Umbilical cord (tissue), 1 donor: ENCODE measurements at regions not wholly inside any gene's neighbourhood (a gene's known extent, or its start where the extent isn't known, plus 50 kb on each side); places are given as distances from the start of the nearest gene placed in this dataset.

ENCODE experiments used
- DNase-seq: peaks from one replicate; pipeline ENCODE4 v3.0.0-alpha.2; 2015; ENCODE audit warnings: low spot score

DNA sequence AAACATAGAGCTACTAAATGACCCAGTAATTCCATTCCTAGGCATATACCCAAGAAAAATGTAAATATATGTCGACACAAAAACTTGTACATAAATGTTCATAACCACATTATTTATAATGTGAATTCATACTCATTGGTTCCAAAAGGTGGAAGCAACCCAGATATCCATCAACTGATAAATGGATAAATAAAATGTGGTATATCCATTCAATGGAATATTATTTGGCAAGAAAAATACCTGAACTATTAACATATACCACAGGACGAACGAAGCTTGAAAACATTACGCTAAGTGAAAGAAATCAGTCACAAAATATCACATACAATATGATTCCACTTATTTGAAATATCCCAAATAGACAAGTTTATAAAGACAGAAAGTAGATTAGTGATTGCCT, 99.0 kb upstream of the SOX5 start:
- DNase-seq, result no peak

DNA sequence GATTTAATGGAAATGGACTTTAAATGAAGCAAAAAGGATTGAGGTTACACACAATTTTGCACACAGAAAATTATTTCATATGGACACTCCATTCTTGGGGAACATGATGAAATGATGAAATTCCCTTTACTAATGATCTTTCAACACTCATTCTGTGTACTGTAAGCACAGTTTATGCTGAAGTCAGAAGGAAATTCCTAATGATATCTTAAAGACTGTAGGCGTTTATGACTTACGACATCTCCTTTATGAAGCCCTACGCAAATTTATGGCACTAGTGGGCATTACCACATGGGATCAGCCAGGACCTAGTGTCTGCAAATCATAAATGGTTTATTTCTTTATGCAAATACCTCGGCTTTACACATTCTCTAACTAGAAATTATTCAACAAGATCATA, 97.9 kb upstream of the SOX5 start:
- no peak for DNase-seq

DNA sequence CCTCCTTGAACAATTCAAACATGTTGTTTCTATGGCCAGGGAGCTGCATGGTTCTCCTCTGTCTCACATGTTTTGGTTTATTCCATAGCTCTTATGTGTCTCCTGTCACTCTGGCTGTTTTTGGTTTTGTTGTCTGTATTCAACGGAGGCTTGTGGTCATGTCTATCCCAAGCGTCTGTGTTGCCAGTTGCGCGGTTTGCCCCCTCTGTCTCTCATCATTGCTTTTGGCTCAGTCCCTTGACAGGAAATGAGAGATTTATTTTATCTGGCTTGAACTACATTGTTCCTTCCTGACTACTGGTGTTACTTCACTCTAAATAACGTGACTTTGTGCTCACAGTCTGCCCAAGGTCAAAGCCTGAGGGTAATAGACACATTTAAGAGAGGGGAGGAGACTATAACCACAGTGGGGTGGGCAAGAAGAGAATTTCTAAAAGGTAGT, 96.4 kb upstream of the SOX5 start:
- peak; percentile 24 for DNase-seq

DNA sequence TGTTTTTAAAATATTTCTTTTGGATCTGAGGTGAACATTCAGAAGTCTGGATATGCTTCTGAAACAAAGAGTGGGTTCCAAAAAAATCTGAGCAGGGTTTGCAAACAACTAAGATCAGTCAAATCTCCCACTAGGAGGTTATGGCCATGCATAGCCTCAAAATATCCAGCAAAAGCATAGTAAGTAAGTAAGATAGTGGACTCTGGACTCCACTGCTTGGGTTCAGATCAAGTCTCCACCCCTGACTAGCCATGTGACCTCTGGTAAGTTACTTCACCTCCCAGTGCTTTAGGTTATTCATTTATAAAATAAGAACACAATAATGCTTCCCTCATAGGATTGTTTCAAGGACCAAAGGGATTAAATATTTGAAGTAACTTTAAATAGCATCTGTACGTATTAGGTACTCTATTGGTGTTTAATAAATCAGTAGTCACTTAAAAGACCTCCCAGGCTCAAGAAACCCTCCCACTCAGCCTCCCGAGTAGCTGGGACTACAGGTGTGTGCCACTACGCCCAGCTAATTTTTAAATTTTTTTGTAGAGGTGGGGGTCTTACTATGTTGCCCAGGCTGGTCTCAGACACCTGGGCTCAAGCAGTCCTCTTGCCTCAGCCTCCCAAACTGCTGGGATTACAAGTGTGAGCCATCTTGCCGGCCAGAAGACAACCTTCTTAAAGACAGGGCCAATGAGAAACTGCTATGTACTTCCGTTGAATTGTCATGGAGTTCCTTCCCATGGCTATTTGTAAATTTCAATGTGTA, 95.7 kb upstream of the SOX5 start:
- no peak for DNase-seq

DNA sequence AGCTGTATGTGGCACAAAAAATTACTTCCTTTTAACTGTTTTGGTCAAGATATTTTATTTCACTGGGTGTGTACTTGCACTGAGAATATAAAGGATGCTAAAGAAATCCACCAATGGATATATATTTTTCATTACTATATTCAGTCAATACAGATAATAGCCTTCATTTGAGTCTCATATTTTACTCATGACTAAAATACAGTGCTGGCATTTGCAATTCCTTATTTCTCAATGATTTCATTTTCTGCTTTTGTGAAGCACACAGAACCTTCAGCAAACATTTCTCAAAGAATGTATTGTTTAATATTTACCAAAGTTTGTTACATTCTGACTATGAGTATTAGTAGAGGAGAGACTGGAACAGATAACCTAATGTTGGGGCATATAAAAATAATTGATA, 93.2 kb upstream of the SOX5 start:
- no peak for DNase-seq

DNA sequence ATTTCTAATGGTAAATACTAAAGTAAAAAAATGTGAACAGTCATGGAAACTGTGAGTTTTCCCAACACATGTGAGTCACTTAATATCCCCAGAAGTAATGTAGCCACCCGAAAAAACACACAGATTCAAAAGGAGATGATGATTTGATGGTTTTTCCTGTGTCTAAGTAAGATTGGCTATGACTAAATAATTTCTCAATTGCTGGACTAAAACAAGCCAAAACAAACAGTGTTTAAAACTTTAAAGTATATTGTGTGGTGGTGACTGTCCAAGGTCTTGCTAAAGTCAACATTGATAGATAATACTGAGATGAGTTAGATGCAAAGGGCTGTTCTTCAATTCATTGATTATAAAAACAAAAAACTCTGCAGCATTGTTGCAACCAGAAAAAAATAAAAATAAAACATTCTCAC, 89.6 kb upstream of the SOX5 start:
- DNase-seq, result peak; percentile 27

DNA sequence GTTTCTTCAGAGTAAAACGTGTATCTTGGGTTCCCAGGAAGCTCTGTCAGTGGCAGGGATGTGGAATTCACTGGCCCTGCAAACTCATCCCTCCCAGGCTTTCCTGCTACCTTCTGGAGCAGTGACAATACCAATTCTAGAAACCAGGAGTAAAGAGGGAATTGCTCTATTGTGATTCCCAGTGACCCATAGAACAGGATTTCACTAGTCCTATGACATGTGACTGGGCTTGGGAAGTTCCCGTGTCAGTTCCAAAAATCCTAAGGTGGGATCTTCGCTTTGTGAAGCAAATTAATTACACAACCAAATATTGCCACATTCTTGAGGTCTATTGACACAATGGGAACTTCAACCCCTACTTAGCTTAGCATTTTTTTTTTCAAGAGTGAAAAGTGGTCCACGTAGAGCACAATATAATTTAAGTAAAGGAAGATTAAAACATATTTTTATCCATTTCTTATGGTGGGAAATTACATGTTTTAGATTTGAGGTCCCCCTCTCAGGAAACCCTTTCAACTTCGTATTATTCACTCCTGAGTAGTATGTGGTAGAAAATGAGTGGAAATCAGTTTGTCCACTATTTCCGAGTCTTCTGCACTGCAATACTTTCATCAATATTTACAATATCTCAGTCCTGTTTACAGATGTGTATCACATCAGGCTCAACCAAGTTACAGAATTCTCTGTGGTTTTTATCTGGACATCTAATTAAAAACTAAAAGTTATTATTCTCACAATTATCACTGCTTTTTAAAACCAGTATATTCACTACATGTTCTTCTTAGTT, 88.9 kb upstream of the SOX5 start:
- DNase-seq, result no peak

DNA sequence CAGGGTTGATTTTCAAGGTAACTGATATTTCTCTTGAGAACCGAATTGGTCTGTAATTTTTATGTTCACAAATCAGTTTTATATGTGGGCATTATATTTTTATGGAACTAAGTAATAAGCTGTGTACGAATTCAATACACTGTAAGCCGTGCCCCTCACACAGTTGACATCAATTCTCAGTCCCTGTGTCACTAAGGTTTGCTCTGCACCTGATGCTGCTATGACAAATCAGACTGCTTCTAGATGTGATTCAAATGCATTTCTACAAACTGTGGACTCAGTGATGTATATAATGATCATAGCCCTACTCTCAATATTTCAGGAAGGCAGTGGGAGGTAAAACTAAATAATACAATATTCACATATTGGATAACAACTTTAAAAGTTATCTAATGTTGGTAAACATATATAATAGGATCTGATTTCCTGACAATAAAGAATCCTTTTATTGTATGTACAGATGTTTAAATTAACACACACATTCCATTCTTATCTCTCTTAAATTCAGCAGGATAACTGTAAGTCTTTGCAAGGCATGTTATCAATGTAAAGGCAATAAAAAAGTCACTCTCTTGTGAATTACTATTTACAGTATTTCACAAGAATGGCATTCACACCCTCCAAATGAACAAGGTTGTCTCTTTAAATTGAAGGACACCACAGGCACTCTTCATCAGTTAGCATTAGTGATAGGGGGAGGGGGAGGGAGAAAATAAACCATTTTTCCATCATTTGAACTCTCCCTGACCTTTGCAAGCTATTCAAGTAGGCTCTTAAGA, 87.2 kb upstream of the SOX5 start:
- DNase-seq, result peak; percentile 68

DNA sequence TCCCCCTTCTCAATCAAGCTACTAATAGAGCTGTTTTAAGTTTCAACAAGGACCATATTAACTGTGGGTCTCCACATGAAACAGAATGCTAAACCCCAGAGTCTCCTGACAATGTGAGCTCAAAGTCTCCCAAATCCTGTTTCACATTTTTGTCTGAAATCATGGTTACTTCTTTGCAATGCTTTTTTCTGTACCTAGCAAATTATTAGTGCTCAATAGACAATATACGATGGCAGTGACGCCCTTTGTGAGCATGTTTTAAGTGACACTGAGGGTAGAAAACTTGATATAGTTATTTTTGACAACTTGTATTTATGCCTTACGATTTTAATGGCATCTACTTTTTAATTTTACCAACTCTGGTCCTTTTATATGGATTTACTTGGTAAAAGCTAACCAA, 85.4 kb upstream of the SOX5 start:
- DNase-seq, result no peak

DNA sequence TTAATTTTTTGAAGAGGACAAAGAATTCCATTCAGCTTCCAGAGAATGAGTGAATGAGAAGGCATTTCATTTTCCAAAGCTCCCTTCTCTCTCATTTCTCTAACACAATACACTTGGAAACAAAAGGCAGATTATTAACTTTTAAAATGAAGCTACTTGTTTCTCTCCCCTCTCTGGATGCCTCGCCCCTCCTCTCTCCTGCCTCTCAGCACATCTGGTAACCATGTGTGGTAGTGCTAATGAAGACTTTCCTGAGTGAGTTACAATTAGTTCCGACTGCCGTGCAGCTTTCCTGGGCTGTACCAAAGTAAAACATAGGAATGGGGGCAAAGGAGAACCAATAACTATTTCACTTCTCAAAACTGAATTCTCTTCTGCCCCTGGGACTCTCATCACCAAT, 84.7 kb upstream of the SOX5 start:
- no peak for DNase-seq

DNA sequence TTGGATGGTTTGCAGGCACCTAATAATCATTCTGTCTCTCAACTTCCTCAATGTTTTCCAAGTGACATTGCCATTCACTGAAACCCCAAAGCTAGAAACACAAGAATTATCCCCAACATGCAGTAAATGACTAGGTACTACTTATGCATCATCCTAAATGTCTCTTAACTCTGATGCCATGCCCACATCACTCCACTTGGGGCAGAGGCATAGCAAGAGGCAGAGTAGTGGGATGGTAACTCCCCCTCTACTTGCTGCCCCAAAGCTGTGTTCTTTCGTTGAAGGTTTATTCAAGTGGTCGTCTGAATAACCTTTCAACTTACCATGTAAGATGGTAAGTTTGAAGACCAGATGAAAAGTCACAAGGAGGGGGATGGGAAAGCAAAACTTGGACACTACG, 77.9 kb upstream of the SOX5 start:
- no peak for DNase-seq

DNA sequence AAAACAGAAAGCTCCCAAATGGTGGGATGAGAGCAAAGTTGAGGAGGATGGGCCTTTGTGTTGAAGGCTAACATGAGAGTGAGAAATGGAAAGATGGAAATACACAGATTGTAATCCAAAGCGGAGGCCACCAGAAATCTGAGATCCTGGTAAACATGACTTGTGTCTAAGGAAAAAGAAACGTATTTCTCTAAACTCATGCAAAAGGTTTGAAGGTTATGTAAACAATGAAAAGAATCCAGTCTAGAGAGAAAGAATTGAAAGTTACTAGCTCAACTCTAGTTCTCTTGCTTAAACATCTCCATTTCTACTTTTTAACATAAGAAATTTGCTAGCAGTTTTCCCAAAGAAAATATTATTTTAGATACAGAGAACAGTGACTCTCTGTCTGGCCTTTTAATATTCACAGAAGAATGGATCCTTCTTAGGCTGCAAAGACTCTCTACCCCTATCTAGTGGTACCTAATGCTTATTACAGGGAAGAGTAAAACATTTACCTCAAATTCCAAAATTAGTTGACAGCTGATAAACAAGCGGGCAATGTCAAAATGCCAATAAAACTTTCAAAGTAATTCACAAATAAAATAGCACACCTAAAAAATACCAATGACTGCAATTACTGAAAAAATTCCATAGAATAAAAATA, 75.8 kb upstream of the SOX5 start:
- DNase-seq, result no peak

DNA sequence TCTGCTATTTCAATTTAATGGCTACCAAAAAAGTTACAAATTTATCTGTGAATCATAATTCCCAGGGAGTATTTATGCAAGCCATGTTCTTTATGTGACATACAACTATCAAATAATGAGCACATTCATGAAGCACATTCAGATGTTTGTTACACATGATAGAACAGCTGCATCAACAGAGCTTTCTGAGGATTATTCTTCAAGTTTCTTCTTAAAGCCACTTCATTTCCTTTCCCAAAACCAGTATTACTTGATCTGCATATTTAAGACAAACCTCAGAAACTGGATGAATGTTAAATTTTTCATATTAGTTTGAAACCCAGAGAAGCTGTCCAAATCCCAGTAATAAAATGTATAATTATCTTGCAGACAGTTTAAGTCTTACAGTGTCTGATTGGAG, 73.6 kb upstream of the SOX5 start:
- peak; percentile 52 for DNase-seq

DNA sequence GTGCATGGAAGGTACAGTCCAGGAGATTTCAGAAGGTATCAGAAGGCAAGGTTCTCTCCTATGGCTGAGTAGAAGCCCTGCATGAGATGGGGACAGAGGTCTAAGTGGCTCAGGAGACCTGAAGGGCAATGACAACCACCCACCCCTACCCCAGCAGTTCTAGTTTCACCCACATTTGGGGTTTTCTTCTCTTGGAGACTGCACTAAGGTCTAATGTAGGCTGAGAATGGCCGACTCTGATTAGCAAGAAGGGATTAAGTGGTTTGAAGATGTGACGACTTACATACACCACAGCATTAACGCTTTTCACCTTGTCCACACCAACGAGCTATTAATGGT, 71.7 kb upstream of the SOX5 start:
- DNase-seq, result no peak

DNA sequence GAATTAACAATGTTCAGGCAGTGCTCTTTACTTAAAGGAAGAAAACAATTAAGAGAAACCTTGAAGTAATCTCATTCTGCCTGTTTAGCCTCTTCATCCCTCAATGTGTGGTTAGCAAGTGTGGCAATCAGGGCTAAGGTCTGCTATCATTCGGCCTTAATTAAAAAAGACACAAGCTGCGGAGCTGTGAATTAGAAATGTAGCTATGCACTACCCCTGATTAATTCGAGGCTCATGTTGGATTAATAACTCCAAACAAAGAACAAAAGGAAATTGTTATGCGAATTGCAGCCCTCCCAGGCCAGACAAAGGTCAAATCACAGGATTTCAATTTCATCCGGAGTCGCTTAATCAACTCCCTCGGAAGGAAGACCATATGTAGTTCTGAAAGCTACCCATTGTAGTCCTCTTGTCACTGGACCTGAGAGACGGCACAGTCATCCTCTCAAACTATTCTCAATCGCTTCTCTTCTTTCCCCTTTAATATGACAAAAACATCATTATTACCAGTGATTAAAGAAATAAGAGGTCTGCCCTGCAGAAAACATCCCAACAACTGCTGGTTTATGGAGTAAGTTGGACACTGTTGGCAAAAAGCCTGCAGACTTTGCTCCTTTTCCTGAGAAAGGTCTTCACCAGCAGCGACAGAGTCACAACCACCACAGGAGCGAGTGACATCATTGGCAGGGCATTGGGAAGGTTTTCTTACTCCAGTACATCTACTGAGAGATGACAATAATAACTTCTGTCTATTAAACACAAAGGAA, 71.1 kb upstream of the SOX5 start:
- no peak for DNase-seq

DNA sequence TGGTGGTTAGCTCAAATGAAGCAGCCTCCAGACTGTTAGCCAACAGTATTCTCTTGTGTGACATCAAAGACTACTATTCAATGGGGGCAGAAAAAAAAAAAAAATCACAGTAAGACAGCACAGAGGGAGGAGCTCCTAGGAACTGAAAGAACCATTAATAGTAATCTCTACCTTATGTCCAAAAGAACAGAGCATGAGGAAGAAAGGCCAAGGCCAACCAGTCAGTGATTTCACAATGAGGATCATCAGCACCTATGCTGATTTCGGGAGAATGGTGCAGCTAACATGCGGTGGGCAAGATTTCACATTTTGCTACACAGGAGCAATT, 66.3 kb upstream of the SOX5 start:
- DNase-seq, result no peak

DNA sequence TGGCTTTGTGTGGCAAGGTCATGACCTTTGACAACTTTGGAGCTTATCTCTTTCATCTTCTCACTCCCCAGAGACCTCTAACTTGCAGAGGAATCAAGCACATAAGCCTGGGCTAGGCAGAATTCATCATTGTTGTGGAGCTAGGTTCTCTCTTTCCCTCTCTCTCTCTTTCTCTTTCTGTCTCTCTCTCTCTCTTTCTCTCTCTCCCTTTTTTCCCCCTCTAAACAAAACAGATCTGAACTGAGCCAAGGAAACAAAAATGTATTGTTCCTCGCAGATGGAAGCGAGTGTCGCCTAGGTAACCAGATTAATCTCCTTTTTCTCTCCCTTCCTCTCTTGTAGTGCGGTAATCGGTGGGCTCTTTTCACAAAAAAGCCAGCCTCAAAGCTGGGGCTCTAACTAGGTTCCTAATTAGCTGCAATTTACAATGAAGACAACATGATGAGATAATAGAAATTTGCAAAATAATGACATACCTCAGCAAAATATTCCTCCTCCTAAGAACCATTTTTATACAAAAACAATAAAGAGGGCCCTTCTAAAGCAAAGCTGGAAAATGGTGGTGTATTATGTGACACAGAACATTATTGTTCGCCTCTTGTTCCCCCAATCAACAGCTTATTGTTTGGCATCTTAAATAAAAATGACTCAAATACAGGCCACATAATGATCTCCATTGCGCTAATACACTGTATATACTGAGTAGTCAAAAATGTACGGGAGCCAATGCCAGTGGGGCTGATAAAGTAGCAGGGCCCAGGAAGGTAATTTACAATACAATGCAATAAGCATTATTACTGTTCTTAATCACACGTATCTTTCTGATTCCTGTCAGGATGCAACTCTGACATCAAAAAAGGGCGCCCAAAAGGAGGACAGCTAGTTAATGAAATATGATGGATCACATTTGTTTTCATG, 65.7 kb upstream of the SOX5 start:
- DNase-seq, result no peak

DNA sequence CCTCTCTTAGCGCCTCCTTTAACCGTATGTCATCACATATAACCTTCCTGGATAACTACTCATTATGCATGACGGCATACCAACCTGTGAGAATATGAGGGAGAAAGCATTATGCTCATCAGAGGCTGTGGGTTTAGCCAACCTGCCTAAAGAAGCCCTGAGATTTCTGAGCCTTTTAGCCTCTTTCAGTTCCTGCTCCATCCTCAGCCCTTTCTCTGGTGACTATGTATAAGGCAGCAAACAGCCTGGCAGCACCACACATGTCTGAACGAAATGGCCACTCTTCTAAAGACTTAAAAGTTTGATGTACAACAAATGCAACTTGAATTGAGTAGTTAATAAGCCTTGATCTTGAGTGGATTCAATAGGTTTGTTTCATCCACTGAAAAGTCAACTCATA, 64.8 kb upstream of the SOX5 start:
- no peak for DNase-seq

DNA sequence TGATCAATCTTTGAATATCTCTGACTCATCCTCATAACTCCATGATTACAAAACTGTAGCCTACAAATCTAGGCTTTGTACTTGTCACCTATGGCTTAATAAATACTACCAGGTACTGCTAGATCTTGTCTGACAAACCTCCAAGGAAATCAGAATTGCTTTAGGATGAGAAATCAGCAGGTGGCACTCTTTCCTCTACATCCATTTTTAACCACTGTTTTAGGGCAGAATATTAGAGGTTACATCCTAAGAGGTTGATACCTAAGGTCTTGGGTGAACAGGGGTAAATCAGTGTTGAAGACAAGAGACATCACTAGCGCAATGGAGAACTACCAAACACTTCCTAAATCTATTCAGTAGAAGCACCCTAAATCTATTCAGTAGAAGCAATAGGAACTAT, 63.1 kb upstream of the SOX5 start:
- no peak for DNase-seq

DNA sequence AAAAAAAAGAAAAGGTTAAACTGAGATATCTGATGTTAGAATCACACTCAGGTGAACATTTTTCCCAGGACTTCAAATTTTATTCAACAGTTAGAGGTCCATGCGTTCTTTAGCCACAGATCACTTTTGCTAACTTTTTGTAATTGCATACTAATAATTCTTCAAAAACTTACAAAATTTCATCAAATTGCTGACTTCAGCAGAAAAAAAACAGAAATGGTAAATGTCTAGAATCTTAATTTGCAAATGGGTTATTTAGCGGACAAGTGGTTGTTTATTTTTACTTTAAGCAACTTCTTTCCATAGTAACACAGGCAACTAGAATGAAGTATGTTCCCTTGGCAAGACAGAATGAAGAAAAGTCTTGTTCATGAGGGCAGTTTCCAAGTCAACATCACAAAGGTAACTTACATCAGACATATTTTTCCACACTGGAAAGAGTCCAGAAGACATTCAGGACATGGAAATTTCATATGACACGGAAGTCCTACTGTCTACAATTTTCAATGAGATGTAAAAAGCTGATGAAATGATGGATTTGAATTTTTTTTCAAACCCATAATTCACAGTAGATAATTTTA, 62.5 kb upstream of the SOX5 start:
- DNase-seq, result no peak
